ENCODE measurements at regions not wholly inside any gene's neighbourhood (a gene's known extent, or its start where the extent isn't known, plus 50 kb on each side); places are given as distances from the start of the nearest gene placed in this dataset.

GRCh38 chr1:193411215-193411614 lies 224.8 kb upstream of the B3GALT2 start:
- TF ChIP-seq JUN (IDR thresholded peaks at IDR 0.05; ENCODE audit: borderline replicate concordance, insufficient read depth, insufficient read length, low read depth) (no peak), EZH2 (IDR thresholded peaks at IDR 0.05; ENCODE audit: borderline replicate concordance, low read depth, low read length, severe bottlenecking) (no peak), POLR2A (IDR thresholded peaks at IDR 0.05; ENCODE audit: low read depth, low read length) (no peak), CTCF (IDR thresholded peaks at IDR 0.05; ENCODE audit: extremely low read depth in 1 of 2, insufficient read depth in 1 of 2, low read depth in 1 of 2, low read length in 2 of 2) (no peak), MYC (IDR thresholded peaks at IDR 0.05; ENCODE audit: low read depth, low read length) (no peak), POLR2AphosphoS5 (IDR thresholded peaks at IDR 0.05; ENCODE audit: insufficient read depth, low read depth, low read length) (no peak)
